ENCODE measurements at regions not wholly inside any gene's neighbourhood (a gene's known extent, or its start where the extent isn't known, plus 50 kb on each side); places are given as distances from the start of the nearest gene placed in this dataset.

DNA sequence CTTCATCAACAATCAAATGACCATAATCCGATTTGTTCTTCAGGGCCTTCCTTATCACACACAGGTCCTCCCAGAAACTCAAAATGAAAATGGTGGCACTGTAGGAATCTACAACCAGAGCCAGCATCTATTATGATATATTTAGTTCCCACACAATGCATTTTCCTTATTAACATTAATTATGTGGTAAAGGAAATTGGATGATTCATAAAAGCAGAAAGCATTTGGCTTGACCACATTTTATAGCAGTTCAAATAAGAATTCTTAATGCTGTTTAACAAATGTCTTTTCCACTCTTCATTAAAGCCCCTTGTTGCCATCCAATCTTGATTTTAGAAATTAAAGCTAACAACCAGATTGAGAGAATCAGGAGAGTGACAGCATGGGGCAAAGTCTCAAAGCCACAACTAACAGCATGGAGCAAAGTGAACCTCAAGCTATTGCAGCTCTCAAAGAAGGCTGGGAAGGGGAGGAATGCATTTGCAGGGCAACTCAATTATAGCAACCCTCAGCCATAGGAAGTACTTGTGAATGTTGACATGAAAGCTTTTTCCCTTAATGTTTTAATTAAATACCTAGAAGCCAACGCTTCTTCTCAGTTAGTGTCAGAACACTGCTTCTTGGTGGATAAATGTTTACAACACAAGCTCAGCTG is 549.1 kb downstream of the NXPH1 start:
- TF ChIP-seq GATA3 (IDR thresholded peaks at IDR 0.05; ENCODE audit: low read depth, low read length) (no peak), GATA2 (IDR thresholded peaks at IDR 0.05; ENCODE audit: low read depth, low read length) (no peak)

DNA sequence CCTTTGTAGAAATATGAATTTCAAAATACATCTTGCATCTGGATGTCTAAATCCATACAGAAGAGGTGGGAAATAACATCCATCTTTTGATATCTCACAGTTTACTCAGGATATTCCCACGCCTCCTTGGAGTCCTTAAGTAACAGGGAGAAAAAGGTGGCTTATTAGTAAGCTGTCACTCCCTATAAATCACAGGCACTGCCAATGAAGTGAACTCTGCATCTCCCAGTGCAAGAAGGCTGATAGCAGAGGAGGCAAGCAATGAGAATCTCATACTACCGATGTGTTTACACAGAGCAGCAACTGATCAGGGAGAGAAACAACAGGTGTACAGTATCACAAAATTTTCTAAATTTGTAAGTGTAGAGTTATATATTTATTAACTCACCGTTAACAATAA is 551.8 kb downstream of the NXPH1 start:
- TF ChIP-seq GATA3 (IDR thresholded peaks at IDR 0.05; ENCODE audit: low read depth, low read length) (no peak), GATA2 (IDR thresholded peaks at IDR 0.05; ENCODE audit: low read depth, low read length) (no peak)

DNA sequence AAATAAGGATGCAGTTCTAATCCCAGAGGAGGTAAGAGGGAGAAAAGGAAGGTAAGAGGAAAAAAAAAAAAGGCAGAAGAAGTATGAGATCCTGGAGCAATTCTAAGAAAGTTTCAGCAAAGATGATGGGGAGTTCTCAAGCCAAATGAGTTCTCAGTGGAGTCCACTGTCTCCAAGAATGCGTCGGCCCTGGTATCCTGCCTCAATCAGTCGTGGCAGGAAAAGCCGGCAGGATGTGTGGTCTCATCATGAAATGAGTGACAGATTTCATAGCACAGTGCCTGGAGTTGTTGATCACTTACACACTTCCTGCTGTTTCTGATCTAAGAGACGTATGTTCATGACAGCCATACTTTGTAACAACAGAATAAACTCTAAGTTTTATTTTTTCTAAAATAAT is 554.9 kb downstream of the NXPH1 start:
- no peak for TF ChIP-seq GATA2 (IDR thresholded peaks at IDR 0.05; ENCODE audit: low read depth, low read length)
- TF ChIP-seq GATA3 (IDR thresholded peaks at IDR 0.05; ENCODE audit: low read depth, low read length) = no peak

DNA sequence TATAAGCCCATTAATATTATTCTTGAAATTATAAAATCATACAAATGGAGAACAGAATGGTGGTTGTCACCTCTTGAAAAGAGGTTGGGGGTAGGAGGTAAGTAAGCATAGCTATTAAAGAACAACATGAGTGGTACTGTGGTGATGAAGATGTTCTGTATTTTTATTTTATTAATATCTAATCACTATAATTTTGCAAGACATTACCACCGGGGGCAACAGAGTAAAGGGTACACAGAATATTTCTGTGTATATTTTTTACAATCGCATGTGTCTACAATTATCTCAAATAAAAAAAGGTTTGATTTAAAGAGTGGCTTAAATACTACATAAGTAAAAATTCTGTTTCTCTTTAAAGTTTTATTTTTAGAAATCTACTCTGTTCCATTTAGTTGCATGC is 557.8 kb downstream of the NXPH1 start:
- no peak for TF ChIP-seq GATA2 (IDR thresholded peaks at IDR 0.05; ENCODE audit: low read depth, low read length)

DNA sequence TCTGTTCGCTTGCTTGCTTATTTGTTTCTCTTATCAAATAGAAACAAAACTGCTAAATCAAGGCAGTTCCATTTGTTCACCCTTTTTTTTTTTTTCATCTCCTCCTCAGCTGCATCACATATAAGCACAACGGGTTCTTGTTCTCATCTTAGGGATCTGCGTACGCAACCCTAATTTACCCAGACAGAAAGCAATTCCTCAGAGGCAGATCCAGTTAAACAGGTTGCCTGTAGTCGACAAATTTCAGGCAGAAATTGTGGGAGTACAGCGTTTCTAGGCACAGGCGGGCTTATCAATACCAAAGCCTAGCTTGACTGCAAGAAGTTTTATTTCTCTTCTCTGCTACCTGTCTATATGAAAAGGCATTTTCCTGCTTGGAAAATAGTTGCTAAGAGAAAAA is 565.4 kb downstream of the NXPH1 start:
- TF ChIP-seq GATA2 (IDR thresholded peaks at IDR 0.05; ENCODE audit: low read depth, low read length) (no peak), GATA3 (IDR thresholded peaks at IDR 0.05; ENCODE audit: low read depth, low read length) (no peak)

DNA sequence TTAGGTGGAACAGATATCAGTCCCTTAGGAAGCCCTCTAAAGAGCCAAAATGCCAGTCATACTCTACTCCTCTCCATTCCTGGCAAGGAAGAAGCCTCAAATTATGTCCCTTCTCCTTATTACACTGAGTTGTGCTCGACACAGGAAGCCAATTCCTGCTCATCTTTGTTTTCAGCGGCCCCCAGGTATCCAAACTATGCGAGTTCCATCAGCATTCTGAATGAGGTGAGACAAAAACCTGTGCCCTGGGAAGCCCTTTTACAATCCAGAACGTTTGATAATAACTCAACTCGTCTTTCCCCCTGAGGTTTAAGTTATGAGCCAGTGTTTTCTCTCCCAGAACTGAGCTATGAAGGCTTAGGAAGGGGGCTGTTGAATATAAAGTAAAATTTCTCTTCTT is 580.5 kb downstream of the NXPH1 start:
- no peak for TF ChIP-seq GATA2 (IDR thresholded peaks at IDR 0.05; ENCODE audit: low read depth, low read length)
- no peak for TF ChIP-seq GATA3 (IDR thresholded peaks at IDR 0.05; ENCODE audit: low read depth, low read length)

DNA sequence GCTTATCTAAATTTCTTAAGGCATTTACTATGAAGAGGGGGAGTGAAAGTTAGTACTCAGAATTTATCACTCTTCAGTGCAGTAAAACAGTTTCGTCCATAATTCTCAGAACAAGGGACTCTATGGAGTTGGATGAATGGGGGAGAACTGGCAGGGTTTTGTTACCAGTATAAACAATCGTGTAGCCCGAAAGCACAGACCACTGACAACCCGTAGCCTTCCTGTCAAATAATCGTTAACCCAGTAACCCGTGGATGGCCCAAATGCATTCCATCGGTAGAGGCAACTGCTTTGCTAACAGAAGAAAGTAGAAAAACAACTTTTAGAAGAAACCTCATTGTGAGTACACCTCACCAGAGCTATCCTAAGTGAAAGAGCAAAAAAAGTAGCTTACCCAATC is 583.9 kb downstream of the NXPH1 start:
- TF ChIP-seq GATA3 (IDR thresholded peaks at IDR 0.05; ENCODE audit: low read depth, low read length) (no peak), GATA2 (IDR thresholded peaks at IDR 0.05; ENCODE audit: low read depth, low read length) (no peak)

DNA sequence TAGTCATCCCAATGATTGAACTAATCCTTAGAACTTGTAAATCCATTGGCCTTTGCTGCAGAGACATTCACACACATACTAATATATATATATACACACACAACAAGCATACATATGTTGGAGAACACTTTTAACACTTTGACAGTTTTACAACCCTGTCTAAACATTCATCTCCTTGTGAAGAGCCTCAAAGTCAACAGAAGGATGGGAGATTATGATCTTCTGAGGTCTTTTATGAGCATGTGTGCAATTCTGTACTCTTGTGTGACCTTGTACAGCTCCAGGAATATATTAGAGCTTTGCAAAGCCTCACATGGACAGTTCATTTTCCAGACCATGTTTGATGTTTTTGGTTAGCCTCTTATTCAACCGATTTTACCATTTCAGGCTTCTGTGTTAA is 589.0 kb downstream of the NXPH1 start:
- no peak for TF ChIP-seq GATA2 (IDR thresholded peaks at IDR 0.05; ENCODE audit: low read depth, low read length)
- TF ChIP-seq GATA3 (IDR thresholded peaks at IDR 0.05; ENCODE audit: low read depth, low read length) = no peak

DNA sequence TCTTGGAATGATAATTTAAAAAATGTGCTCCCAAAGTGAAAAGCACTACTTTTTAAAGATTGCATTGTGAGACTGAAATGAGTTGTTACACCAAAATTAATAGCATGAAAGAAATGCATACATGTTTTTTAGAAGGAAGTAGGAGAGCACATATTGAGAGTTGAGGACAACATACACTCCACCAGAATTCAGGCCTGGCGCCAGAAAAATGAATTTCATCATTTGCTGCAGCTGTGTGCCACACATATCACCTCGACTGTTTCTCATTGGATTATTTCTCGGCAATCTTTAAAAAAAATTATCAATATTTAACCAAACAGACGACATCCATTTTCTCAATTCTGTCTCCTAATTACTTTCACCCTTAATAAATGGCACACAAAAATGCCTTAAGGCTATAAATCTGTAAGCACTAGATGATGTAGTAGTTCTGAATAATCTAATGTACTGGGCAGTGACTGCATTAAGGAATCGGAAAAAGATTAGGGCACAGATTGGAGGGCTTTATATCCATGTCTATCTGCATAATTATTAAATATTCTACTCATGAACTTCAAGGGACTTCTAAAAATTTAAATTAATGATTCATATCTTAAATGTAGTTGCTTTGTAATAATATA is 590.4 kb downstream of the NXPH1 start:
- TF ChIP-seq GATA2 (IDR thresholded peaks at IDR 0.05; ENCODE audit: low read depth, low read length) (peak; percentile 72), GATA3 (IDR thresholded peaks at IDR 0.05; ENCODE audit: low read depth, low read length) (peak; percentile 96)

DNA sequence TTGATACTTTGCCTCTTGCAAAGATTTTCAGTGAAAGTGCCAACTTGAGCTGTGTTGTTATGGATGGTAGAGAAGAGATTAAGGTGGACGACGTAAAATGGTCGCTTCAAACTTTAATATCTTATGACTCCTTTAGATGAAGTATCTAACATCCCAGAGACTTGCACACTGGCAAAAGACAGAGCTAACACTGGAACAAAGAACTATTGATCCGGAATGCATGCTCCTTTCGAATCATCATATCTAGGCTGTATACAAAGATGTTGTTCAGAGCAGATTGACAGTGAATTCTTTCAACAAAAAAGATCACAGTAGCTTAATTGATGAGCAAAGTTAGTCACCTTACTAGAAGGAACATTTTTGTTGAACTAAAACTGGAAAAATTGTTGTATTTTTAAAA is 592.7 kb downstream of the NXPH1 start:
- no peak for TF ChIP-seq GATA2 (IDR thresholded peaks at IDR 0.05; ENCODE audit: low read depth, low read length)
- TF ChIP-seq GATA3 (IDR thresholded peaks at IDR 0.05; ENCODE audit: low read depth, low read length) = no peak

DNA sequence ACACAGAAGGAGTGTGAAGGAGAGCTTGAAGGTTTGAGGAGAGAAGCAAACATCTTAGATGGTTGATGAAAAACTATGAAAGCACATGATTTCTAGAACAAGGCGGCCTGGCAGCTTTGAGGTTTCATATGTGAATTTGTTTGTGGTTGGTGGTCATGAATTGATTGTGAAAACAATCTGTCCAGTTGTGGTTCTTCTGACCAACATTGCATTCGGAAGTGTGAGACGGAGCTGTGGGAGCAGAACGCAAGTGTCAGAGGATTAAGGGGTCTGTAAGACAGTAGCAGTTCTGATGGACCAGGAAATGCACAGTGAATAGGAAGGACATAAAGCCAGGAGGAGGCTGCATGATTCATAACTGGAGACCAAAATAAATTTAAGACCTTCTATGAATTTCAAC is 594.6 kb downstream of the NXPH1 start:
- TF ChIP-seq GATA3 (IDR thresholded peaks at IDR 0.05; ENCODE audit: low read depth, low read length) (no peak), GATA2 (IDR thresholded peaks at IDR 0.05; ENCODE audit: low read depth, low read length) (no peak)

DNA sequence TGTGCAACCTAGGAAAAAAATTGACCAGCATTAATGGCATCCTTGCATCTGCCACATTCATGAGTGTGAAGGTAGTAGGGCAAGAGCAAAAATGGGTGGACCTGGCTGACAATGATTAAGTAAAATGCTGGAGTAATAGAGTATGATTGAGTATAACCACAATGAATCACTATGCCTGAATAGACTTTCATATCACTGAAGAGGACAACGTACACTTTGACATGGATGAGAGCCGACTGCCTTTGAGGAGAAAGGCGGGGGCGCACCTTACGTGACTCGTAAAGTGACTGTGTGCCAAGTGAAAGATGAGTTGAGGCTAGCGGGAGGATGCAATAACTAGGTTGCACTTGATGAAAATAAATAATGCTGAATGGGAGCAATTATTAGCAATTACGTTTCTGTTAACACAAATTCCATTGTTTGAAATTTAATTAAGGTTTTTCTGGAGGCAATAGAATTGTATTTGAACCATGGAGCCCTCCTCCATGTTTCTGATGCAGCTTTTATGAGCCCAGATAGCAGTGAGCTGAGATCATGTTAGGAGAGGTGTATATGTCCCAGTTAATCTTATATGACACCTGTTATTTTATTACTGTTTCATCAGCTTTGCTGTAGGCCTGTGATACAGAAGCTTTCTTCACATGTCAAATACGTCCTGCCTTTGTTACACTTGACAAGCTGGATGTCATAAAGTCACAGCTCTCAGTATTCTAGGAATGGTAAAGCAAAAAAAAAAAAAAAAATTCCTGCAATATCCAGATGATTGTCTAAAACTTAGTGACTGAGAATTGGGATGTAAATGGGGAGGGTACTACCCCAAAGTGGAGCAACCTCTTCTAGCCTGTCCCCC is 596.5 kb downstream of the NXPH1 start:
- TF ChIP-seq GATA2 (IDR thresholded peaks at IDR 0.05; ENCODE audit: low read depth, low read length) (no peak), GATA3 (IDR thresholded peaks at IDR 0.05; ENCODE audit: low read depth, low read length) (no peak)

DNA sequence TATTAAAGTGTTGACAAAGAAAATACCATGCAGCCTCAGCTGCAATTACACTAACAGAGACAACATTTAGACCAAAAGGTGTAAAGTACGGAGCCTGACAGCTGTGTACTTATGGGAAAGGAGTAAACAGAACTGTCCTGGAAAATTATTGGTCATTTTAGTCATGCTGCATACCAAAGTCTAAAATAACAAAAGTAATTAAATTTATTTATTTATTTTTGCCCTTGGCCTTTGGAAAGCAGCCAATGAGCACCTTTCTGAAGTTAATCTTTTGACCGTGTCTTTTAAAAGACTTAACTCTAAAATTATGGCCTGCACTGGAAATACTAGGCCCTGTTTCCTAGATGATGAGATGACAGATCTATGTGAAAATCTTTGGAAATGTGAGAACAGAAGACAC is 597.6 kb downstream of the NXPH1 start:
- TF ChIP-seq GATA3 (IDR thresholded peaks at IDR 0.05; ENCODE audit: low read depth, low read length) = no peak
- no peak for TF ChIP-seq GATA2 (IDR thresholded peaks at IDR 0.05; ENCODE audit: low read depth, low read length)

DNA sequence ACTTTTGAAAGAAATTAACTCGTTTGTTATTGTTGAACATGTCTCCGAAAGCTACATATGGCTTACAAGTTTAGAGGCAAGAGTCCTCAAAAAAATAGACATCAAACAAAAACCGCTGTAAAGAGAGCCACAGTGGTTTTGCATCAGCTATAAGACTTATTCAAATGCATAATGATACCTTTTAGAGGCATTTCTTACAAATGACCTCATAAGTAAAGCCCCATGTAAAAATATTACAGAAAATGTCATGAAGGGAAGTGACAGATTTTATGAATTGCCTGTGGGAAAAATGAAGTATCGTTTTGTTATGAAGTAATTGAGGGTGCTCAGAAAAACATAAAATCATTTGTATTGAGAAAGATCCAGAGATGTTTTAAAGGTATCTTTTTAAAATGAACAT is 598.0 kb downstream of the NXPH1 start:
- no peak for TF ChIP-seq GATA2 (IDR thresholded peaks at IDR 0.05; ENCODE audit: low read depth, low read length)
- TF ChIP-seq GATA3 (IDR thresholded peaks at IDR 0.05; ENCODE audit: low read depth, low read length) = no peak

DNA sequence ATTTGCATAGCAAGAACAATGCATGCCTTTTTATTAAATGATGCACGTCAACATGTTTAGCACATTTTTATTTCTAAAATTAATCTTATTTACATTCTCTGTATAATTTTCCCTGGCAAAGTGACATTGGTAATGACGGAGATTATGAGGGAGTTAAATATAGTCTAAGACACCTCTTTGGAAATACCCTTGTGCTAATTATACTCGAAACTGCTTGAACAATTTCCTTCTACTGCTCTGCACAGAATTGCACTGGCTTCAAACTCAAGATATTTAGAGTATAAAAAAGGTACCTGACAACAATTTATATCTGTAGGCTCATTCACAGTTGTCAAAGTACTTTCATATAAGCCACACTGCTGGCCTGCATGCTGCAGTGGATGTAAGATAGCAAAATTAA is 602.7 kb downstream of the NXPH1 start:
- TF ChIP-seq GATA2 (IDR thresholded peaks at IDR 0.05; ENCODE audit: low read depth, low read length) (no peak), GATA3 (IDR thresholded peaks at IDR 0.05; ENCODE audit: low read depth, low read length) (no peak)
